WTC11 (cell line): ENCODE measurements at regions not wholly inside any gene's neighbourhood (a gene's known extent, or its start where the extent isn't known, plus 50 kb on each side); places are given as distances from the start of the nearest gene placed in this dataset.

Source experiments
- ATAC-seq: fragments of 200-7000 bp; cut with Tn5 transposase; 2 replicates; pipeline ENCODE4 v1.10.0; 2021; ENCODE audit warnings: mild to moderate bottlenecking, moderate library complexity
- CTCF ChIA-PET: fragments of 300-600 bp; sonication (Branson Sonifier 250); formaldehyde crosslinking; loops from one replicate; lab custom pipeline; 2021; ENCODE audit warnings: antibody characterized with exemption; lab: Charles Lee
- POLR2A ChIA-PET: fragments of 350-600 bp; sonication (Branson Sonifier 250); formaldehyde crosslinking; loops from one replicate; lab custom pipeline; 2021; ENCODE audit warnings: antibody characterized with exemption; lab: Charles Lee
- DNase-seq: peaks from one replicate; pipeline ENCODE4 v3.0.0; 2021; ENCODE audit warnings: low spot score
- H3K27ac Mint-ChIP-seq: 2 replicates; pipeline ENCODE4 v1.8.0; 2021; ENCODE audit warnings: mixed read lengths
- H3K27me3 Mint-ChIP-seq: 2 replicates; pipeline ENCODE4 v1.8.0; 2021; ENCODE audit warnings: low read depth, mild to moderate bottlenecking, moderate library complexity, mixed read lengths
- H3K36me3 Mint-ChIP-seq: 2 replicates; pipeline ENCODE4 v1.8.0; 2021; ENCODE audit warnings: mixed read lengths
- H3K4me1 Mint-ChIP-seq: 2 replicates; pipeline ENCODE4 v1.8.0; 2022; ENCODE audit warnings: mixed read lengths
- H3K4me3 Mint-ChIP-seq: 2 replicates; pipeline ENCODE4 v1.8.0; 2021; ENCODE audit warnings: mild to moderate bottlenecking, moderate library complexity, mixed read lengths
- H3K9me3 Mint-ChIP-seq: 2 replicates; pipeline ENCODE4 v1.8.0; 2021; ENCODE audit warnings: mixed read lengths
- CBFB ChIP-seq: sonication (generic); formaldehyde crosslinking; IDR thresholded peaks from 2 replicates; pipeline ENCODE4 v1.8.1; 2022; ENCODE audit warnings: mild to moderate bottlenecking, low read depth, missing genetic modification reagents
- CREB1 ChIP-seq: sonication (generic); formaldehyde crosslinking; IDR thresholded peaks from 2 replicates; pipeline ENCODE4 v1.8.0; 2023; ENCODE audit warnings: mild to moderate bottlenecking, missing genetic modification reagents
- ESRRA ChIP-seq: sonication (generic); formaldehyde crosslinking; IDR thresholded peaks from 2 replicates; pipeline ENCODE4 v1.8.1; 2022; ENCODE audit warnings: mild to moderate bottlenecking, missing genetic modification reagents, borderline replicate concordance
- ETV6 ChIP-seq: sonication (generic); formaldehyde crosslinking; IDR thresholded peaks from 2 replicates; pipeline ENCODE4 v1.8.1; 2022; ENCODE audit warnings: mild to moderate bottlenecking, missing genetic modification reagents
- JAZF1 ChIP-seq: fragments of 250-450 bp; sonication (Bioruptor Pico); IDR thresholded peaks from 2 replicates; pipeline ENCODE4 v1.9.0; 2021; ENCODE audit warnings: moderate library complexity, mild to moderate bottlenecking, inconsistent platforms
- JUN ChIP-seq: sonication (generic); formaldehyde crosslinking; IDR thresholded peaks from 2 replicates; pipeline ENCODE4 v1.8.0; 2023; ENCODE audit warnings: mild to moderate bottlenecking, missing genetic modification reagents
- KAT7 ChIP-seq: sonication (generic); formaldehyde crosslinking; IDR thresholded peaks from 2 replicates; pipeline ENCODE4 v1.8.1; 2023; ENCODE audit warnings: missing genetic modification reagents, mild to moderate bottlenecking, borderline replicate concordance
- MXD4 ChIP-seq: fragments of 250-450 bp; sonication (Bioruptor Pico); IDR thresholded peaks from 2 replicates; pipeline ENCODE4 v1.8.0; 2021; ENCODE audit warnings: mild to moderate bottlenecking, moderate library complexity, borderline replicate concordance
- NFYB ChIP-seq: sonication (generic); formaldehyde crosslinking; conservative IDR thresholded peaks from 2 replicates; pipeline ENCODE4 v1.8.0; 2022; ENCODE audit warnings: low read depth, missing genetic modification reagents
- NR2C2 ChIP-seq: sonication (generic); formaldehyde crosslinking; IDR thresholded peaks from 2 replicates; pipeline ENCODE4 v1.8.0; 2022; ENCODE audit warnings: mild to moderate bottlenecking, missing genetic modification reagents
- RORB ChIP-seq: fragments of 250-450 bp; sonication (Bioruptor Pico); IDR thresholded peaks from 2 replicates; pipeline ENCODE4 v1.9.0; 2021; ENCODE audit warnings: mild to moderate bottlenecking
- ZNF138 ChIP-seq: sonication (generic); formaldehyde crosslinking; conservative IDR thresholded peaks from 2 replicates; pipeline ENCODE4 v1.8.1; 2022; ENCODE audit warnings: mild to moderate bottlenecking, moderate library complexity, missing genetic modification reagents
- ZNF232 ChIP-seq: sonication (generic); formaldehyde crosslinking; IDR thresholded peaks from 2 replicates; pipeline ENCODE4 v1.8.0; 2022; ENCODE audit warnings: mild to moderate bottlenecking, missing genetic modification reagents
- ZNF317 ChIP-seq: sonication (generic); formaldehyde crosslinking; IDR thresholded peaks from 2 replicates; pipeline ENCODE4 v1.8.1; 2023; ENCODE audit warnings: low read depth, mild to moderate bottlenecking, moderate library complexity, missing genetic modification reagents, borderline replicate concordance
- ZNF396 ChIP-seq: fragments of 250-450 bp; sonication (Bioruptor Pico); IDR thresholded peaks from 2 replicates; pipeline ENCODE4 v1.8.0; 2021; ENCODE audit warnings: mild to moderate bottlenecking, moderate library complexity, borderline replicate concordance
- ZNF671 ChIP-seq: fragments of 250-450 bp; sonication (Bioruptor Pico); IDR thresholded peaks from 2 replicates; pipeline ENCODE4 v1.8.0; 2021; ENCODE audit warnings: mild to moderate bottlenecking
- TF ChIP-seq, protein P1 (sequence below): sonication (generic); formaldehyde crosslinking; IDR thresholded peaks from 2 replicates; pipeline ENCODE4 v1.8.0; 2022; ENCODE audit warnings: missing genetic modification reagents
- TF ChIP-seq, protein P2 (sequence below): sonication (generic); formaldehyde crosslinking; IDR thresholded peaks from 2 replicates; pipeline ENCODE4 v1.8.1; 2022; ENCODE audit warnings: mild to moderate bottlenecking, missing genetic modification reagents, moderate library complexity, borderline replicate concordance
- TF ChIP-seq, protein P3 (sequence below): sonication (generic); formaldehyde crosslinking; IDR thresholded peaks from 2 replicates; pipeline ENCODE4 v1.8.1; 2023; ENCODE audit warnings: mild to moderate bottlenecking, missing genetic modification reagents, moderate library complexity
- TF ChIP-seq, protein P4 (sequence below): sonication (generic); formaldehyde crosslinking; IDR thresholded peaks from 2 replicates; pipeline ENCODE4 v1.8.1; 2023; ENCODE audit warnings: mild to moderate bottlenecking, missing genetic modification reagents
- TF ChIP-seq, protein P5 (sequence below): sonication (generic); formaldehyde crosslinking; conservative IDR thresholded peaks from 2 replicates; pipeline ENCODE4 v1.8.1; 2022; ENCODE audit warnings: mild to moderate bottlenecking, missing genetic modification reagents
- TF ChIP-seq, protein P6 (sequence below): fragments of 200-600 bp; IDR thresholded peaks from 2 replicates; pipeline ENCODE4 v1.8.0; 2022; ENCODE audit warnings: antibody characterized with exemption
- TF ChIP-seq, protein P7 (sequence below): sonication (generic); formaldehyde crosslinking; IDR thresholded peaks from 2 replicates; pipeline ENCODE4 v1.8.1; 2022; ENCODE audit warnings: low read depth, missing genetic modification reagents, borderline replicate concordance
- TF ChIP-seq, protein P8 (sequence below): sonication (generic); formaldehyde crosslinking; IDR thresholded peaks from 2 replicates; pipeline ENCODE4 v1.8.1; 2022; ENCODE audit warnings: mild to moderate bottlenecking, moderate library complexity, missing genetic modification reagents

DNA sequence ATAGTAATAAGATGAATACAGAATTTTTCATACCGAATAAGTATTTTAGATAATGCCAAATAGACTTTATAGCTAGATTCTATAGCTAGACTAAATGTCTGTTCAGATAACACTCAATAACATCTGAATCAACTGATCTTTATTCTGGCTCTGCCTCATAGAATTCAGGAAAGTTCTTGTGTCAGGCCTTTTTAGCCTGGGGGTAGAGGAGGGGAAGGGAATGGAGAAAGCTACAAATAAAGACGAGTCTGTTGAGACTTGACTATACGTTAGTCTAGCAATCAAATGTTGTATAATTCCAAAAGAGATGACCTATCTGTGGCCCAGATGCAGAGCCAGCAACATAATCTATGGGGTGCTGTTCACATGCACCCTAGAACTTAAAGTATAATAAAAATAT is 106.6 kb upstream of the ABI3BP start:
- Mint-ChIP-seq H3K4me3 (no peak overlapping the region), H3K36me3 (no peaks in the 10 kb centered on the region), H3K4me1 (no peaks in the 10 kb centered on the region), H3K27ac (no peak overlapping the region), H3K9me3 (no peaks in the 10 kb centered on the region), H3K27me3 (no peaks in the 10 kb centered on the region)
- ChIA-PET POLR2A (no interaction called here), CTCF (no interaction called here)
- TF ChIP-seq NR2C2 = no peak
- no peak for TF ChIP-seq ZNF232 (CRISPR knock-in tag)
- TF ChIP-seq, protein P1, sequence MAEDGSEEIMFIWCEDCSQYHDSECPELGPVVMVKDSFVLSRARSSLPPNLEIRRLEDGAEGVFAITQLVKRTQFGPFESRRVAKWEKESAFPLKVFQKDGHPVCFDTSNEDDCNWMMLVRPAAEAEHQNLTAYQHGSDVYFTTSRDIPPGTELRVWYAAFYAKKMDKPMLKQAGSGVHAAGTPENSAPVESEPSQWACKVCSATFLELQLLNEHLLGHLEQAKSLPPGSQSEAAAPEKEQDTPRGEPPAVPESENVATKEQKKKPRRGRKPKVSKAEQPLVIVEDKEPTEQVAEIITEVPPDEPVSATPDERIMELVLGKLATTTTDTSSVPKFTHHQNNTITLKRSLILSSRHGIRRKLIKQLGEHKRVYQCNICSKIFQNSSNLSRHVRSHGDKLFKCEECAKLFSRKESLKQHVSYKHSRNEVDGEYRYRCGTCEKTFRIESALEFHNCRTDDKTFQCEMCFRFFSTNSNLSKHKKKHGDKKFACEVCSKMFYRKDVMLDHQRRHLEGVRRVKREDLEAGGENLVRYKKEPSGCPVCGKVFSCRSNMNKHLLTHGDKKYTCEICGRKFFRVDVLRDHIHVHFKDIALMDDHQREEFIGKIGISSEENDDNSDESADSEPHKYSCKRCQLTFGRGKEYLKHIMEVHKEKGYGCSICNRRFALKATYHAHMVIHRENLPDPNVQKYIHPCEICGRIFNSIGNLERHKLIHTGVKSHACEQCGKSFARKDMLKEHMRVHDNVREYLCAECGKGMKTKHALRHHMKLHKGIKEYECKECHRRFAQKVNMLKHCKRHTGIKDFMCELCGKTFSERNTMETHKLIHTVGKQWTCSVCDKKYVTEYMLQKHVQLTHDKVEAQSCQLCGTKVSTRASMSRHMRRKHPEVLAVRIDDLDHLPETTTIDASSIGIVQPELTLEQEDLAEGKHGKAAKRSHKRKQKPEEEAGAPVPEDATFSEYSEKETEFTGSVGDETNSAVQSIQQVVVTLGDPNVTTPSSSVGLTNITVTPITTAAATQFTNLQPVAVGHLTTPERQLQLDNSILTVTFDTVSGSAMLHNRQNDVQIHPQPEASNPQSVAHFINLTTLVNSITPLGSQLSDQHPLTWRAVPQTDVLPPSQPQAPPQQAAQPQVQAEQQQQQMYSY (CRISPR knock-in tag) = no peak
- TF ChIP-seq, protein P2, sequence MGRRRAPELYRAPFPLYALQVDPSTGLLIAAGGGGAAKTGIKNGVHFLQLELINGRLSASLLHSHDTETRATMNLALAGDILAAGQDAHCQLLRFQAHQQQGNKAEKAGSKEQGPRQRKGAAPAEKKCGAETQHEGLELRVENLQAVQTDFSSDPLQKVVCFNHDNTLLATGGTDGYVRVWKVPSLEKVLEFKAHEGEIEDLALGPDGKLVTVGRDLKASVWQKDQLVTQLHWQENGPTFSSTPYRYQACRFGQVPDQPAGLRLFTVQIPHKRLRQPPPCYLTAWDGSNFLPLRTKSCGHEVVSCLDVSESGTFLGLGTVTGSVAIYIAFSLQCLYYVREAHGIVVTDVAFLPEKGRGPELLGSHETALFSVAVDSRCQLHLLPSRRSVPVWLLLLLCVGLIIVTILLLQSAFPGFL (CRISPR knock-in tag) = no peak
- TF ChIP-seq, protein P3, sequence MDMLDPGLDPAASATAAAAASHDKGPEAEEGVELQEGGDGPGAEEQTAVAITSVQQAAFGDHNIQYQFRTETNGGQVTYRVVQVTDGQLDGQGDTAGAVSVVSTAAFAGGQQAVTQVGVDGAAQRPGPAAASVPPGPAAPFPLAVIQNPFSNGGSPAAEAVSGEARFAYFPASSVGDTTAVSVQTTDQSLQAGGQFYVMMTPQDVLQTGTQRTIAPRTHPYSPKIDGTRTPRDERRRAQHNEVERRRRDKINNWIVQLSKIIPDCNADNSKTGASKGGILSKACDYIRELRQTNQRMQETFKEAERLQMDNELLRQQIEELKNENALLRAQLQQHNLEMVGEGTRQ = no peak
- no peak for TF ChIP-seq JUN (CRISPR knock-in tag)
- no peak for TF ChIP-seq ZNF671 (CRISPR knock-in tag)
- TF ChIP-seq JAZF1 (CRISPR knock-in tag) = no peak
- TF ChIP-seq, protein P4, sequence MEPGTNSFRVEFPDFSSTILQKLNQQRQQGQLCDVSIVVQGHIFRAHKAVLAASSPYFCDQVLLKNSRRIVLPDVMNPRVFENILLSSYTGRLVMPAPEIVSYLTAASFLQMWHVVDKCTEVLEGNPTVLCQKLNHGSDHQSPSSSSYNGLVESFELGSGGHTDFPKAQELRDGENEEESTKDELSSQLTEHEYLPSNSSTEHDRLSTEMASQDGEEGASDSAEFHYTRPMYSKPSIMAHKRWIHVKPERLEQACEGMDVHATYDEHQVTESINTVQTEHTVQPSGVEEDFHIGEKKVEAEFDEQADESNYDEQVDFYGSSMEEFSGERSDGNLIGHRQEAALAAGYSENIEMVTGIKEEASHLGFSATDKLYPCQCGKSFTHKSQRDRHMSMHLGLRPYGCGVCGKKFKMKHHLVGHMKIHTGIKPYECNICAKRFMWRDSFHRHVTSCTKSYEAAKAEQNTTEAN (CRISPR knock-in tag) = no peak
- TF ChIP-seq NFYB (CRISPR knock-in tag) = no peak
- TF ChIP-seq ZNF396 (CRISPR knock-in tag) = no peak
- no peak for TF ChIP-seq ETV6
- TF ChIP-seq ESRRA (CRISPR knock-in tag) = no peak
- TF ChIP-seq, protein P5, sequence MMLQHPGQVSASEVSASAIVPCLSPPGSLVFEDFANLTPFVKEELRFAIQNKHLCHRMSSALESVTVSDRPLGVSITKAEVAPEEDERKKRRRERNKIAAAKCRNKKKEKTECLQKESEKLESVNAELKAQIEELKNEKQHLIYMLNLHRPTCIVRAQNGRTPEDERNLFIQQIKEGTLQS = no peak
- ATAC-seq (no peak), DNase-seq (no peak)

DNA sequence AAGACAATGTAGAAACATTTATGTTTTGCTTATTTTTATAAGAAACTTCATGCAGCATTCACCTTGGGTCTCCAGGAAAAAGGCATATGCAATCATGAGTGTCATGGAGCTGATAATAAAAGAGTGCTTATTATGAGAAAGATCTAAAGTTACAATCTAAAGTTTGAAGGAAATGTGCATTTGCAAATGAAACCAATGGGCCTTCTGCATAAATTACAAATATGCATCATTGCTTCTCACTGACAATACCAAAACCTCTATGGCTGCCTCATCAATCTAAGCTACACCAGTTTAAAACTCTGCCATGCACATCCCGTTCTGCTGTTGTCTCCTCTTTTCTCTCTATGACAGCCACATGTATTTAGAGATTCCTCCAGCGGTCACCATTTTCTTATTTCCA is 103.2 kb upstream of the ABI3BP start:
- Mint-ChIP-seq H3K4me1 (no peaks in the 10 kb centered on the region), H3K27me3 (no peaks in the 10 kb centered on the region), H3K9me3 (no peaks in the 10 kb centered on the region), H3K4me3 (no peak overlapping the region), H3K36me3 (no peaks in the 10 kb centered on the region), H3K27ac (no peak overlapping the region)
- ATAC-seq (no peak), DNase-seq (no peak)
- ChIA-PET CTCF (interaction anchor here (1.6 kb wide), 1 partner anchor 27 kb away, joined by 3 read pairs; no protein-coding TSS in a partner anchor), POLR2A (no interaction called here)
- TF ChIP-seq, protein P6, sequence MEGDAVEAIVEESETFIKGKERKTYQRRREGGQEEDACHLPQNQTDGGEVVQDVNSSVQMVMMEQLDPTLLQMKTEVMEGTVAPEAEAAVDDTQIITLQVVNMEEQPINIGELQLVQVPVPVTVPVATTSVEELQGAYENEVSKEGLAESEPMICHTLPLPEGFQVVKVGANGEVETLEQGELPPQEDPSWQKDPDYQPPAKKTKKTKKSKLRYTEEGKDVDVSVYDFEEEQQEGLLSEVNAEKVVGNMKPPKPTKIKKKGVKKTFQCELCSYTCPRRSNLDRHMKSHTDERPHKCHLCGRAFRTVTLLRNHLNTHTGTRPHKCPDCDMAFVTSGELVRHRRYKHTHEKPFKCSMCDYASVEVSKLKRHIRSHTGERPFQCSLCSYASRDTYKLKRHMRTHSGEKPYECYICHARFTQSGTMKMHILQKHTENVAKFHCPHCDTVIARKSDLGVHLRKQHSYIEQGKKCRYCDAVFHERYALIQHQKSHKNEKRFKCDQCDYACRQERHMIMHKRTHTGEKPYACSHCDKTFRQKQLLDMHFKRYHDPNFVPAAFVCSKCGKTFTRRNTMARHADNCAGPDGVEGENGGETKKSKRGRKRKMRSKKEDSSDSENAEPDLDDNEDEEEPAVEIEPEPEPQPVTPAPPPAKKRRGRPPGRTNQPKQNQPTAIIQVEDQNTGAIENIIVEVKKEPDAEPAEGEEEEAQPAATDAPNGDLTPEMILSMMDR = no peak
- TF ChIP-seq JAZF1 (CRISPR knock-in tag) = no peak
- no peak for TF ChIP-seq CREB1 (CRISPR knock-in tag)
- TF ChIP-seq ZNF671 (CRISPR knock-in tag) = no peak
- TF ChIP-seq, protein P7, sequence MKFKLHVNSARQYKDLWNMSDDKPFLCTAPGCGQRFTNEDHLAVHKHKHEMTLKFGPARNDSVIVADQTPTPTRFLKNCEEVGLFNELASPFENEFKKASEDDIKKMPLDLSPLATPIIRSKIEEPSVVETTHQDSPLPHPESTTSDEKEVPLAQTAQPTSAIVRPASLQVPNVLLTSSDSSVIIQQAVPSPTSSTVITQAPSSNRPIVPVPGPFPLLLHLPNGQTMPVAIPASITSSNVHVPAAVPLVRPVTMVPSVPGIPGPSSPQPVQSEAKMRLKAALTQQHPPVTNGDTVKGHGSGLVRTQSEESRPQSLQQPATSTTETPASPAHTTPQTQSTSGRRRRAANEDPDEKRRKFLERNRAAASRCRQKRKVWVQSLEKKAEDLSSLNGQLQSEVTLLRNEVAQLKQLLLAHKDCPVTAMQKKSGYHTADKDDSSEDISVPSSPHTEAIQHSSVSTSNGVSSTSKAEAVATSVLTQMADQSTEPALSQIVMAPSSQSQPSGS (CRISPR knock-in tag) = no peak
- TF ChIP-seq, protein P3 = no peak
- TF ChIP-seq, protein P8, sequence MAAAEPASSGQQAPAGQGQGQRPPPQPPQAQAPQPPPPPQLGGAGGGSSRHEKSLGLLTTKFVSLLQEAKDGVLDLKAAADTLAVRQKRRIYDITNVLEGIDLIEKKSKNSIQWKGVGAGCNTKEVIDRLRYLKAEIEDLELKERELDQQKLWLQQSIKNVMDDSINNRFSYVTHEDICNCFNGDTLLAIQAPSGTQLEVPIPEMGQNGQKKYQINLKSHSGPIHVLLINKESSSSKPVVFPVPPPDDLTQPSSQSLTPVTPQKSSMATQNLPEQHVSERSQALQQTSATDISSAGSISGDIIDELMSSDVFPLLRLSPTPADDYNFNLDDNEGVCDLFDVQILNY (CRISPR knock-in tag) = no peak
- no peak for TF ChIP-seq RORB (CRISPR knock-in tag)
- TF ChIP-seq ZNF317 (CRISPR knock-in tag) = no peak
- no peak for TF ChIP-seq NFYB (CRISPR knock-in tag)
- no peak for TF ChIP-seq CBFB (CRISPR knock-in tag)
- TF ChIP-seq KAT7 = no peak
- TF ChIP-seq ZNF138 (CRISPR knock-in tag) = no peak
- TF ChIP-seq MXD4 (CRISPR knock-in tag) = no peak
